Gastroesophageal sphincter (tissue), 4 donors: ENCODE measurements at regions not wholly inside any gene's neighbourhood (a gene's known extent, or its start where the extent isn't known, plus 50 kb on each side); places are given as distances from the start of the nearest gene placed in this dataset.

ENCODE experiments used
- ATAC-seq: fragments of 150-250 bp; one replicate; pipeline ENCODE4 v1.9.1; 2016; ENCODE audit warnings: mild to moderate bottlenecking, moderate library complexity
- H3K27ac ChIP-seq, 4 donors: fragments of 200-600 bp; sonication (generic) in 3 of 4; 1 replicate in 3 of 4; 2 replicates in 1 of 4; pipeline ENCODE4 v1.5.1; 2016 to 2019
- H3K27me3 ChIP-seq: fragments of 200-600 bp; sonication (generic); one replicate; pipeline ENCODE4 v1.5.1; 2019
- H3K36me3 ChIP-seq, 2 donors: fragments of 200-600 bp; sonication (generic); one replicate each; pipeline ENCODE4 v1.5.1; 2019; ENCODE audit warnings: control low read depth in 1 of 2
- H3K4me1 ChIP-seq, 3 donors: fragments of 200-600 bp; sonication (generic); 1 replicate in 2 of 3; 2 replicates in 1 of 3; pipeline ENCODE4 v1.5.1; 2016 to 2019; ENCODE audit warnings: control low read depth in 2 of 3
- H3K4me3 ChIP-seq, 2 donors: fragments of 200-600 bp; sonication (generic); one replicate each; pipeline ENCODE4 v1.5.1; 2019; ENCODE audit warnings: mild to moderate bottlenecking in 1 of 2, moderate library complexity in 1 of 2
- H3K9me3 ChIP-seq, 3 donors: fragments of 200-600 bp; sonication (generic); one replicate each; pipeline ENCODE4 v1.5.1; 2017 to 2019; ENCODE audit warnings: control low read depth in 2 of 3
- CTCF ChIP-seq, 4 experiments: fragments of 200-600 bp in 2 of 4; fragments of 450-650 bp in 2 of 4; sonication (generic) in 1 of 4; IDR thresholded peaks; one replicate each; pipeline ENCODE4 v1.5.1; 2017 to 2019; ENCODE audit warnings: antibody characterized with exemption in 4 of 4, mild to moderate bottlenecking in 2 of 4, moderate library complexity in 2 of 4
- EP300 ChIP-seq: sonication (generic); formaldehyde crosslinking; IDR thresholded peaks from one replicate; pipeline ENCODE4 v1.6.1; 2017; ENCODE audit warnings: antibody characterized with exemption, mild to moderate bottlenecking
- POLR2A ChIP-seq, 2 donors: fragments of 450-650 bp; IDR thresholded peaks; one replicate each; pipeline ENCODE4 v1.6.1; 2017; ENCODE audit warnings: antibody characterized with exemption in 2 of 2, mild to moderate bottlenecking in 2 of 2, moderate library complexity in 1 of 2
- POLR2AphosphoS5 ChIP-seq: sonication (generic); formaldehyde crosslinking; IDR thresholded peaks from one replicate; pipeline ENCODE4 v1.6.1; 2017; ENCODE audit warnings: antibody characterized with exemption
- WGBS, 2 donors: methylation state at CpG; one replicate each; pipeline ENCODE4 v1.1.5; 2018; ENCODE audit warnings: low coverage in 1 of 2; 5-methylcytosine and 5-hydroxymethylcytosine counted together

DNA sequence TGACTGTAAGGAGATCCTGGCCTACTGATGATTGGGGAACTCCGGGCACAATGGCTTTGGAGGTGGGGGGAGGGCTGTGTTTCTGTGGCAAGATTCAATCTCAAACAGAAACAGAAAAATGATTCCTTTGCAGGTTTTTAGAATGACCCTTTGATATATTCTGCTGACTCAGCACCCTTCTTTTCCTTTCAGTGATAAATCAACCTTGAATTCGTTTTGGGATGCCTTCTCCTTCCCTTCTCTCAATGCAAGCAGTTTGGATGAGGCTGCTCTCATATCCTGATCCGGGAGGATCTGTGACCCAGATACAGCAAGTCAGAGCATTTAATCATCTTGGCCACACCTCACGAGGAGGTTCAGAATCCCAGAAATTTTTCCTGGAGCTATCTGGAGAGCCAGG is 156.1 kb upstream of the PRICKLE2 start:
- no peak overlapping the region for H3K4me3 ChIP-seq
- WGBS, 2 donors, result 59 to 65% methylated on average over 2 to 3 of the region's 4 CpGs
- TF ChIP-seq POLR2AphosphoS5, result no peak
- TF ChIP-seq EP300, result no peak
- H3K4me1 ChIP-seq, result no peaks in the 10 kb centered on the region
- no peaks in the 10 kb centered on the region for H3K9me3 ChIP-seq
- no peaks in the 10 kb centered on the region for H3K27me3 ChIP-seq
- ATAC-seq, result no peak
- H3K36me3 ChIP-seq, result no peaks in the 10 kb centered on the region
- H3K27ac ChIP-seq, result no peak overlapping the region

DNA sequence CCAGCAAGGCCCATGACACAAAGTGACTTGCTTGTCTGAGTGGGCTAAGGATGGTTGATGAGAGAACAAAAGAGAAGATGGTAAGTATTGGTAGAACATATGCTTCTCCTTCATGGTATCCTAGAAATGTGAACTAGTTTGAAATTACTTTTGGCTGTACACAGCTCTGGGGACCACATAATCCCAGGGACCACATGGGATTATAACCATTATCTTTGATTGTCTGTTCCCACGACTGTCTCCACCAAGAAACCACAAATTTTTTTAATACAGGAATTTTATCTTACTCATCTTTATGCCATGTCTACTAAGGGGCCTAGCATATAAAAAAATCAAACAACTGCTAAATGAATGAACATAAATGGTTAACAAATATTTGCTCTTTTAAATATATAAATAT is 155.3 kb upstream of the PRICKLE2 start:
- WGBS, 2 donors, result 69 to 80% methylated on average over 1 of the region's 1 CpG
- Histone ChIP-seq H3K27ac (no peak overlapping the region), H3K36me3 (no peaks in the 10 kb centered on the region), H3K4me1 (no peaks in the 10 kb centered on the region), H3K4me3 (no peak overlapping the region), H3K27me3 (no peaks in the 10 kb centered on the region), H3K9me3 (no peaks in the 10 kb centered on the region)
- ATAC-seq, result no peak
- TF ChIP-seq POLR2AphosphoS5 (no peak), POLR2A (IDR thresholded peaks at IDR 0.05) (no peak), EP300 (no peak), CTCF (IDR thresholded peaks at IDR 0.05) (no peak)

DNA sequence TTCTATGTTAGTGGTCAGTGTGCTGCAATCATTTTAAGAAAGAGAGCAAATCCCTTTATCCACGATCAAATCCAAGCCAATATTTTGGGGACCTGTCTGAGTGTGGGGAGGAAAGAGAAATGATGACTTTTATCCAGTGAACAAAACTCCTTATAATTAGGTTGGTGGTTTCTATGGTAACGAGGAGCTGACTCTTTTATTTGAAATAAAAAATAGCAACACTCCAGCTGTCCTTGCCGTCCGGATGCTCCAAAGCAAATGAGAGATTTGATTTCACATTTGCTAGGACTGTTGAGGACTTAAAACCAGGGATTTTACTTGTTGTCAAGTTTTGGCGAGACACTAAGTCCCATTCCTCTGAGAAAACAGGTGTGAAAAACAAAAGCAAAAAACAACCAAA is 154.0 kb upstream of the PRICKLE2 start:
- ATAC-seq, result no peak
- WGBS, 2 donors, result 52 to 83% methylated on average over 5 of the region's 5 CpGs
- Histone ChIP-seq H3K4me1 (no peaks in the 10 kb centered on the region), H3K27me3 (no peaks in the 10 kb centered on the region), H3K4me3 (no peak overlapping the region), H3K36me3 (no peaks in the 10 kb centered on the region), H3K27ac (no peak overlapping the region), H3K9me3 (no peaks in the 10 kb centered on the region)
- TF ChIP-seq POLR2AphosphoS5 (no peak), EP300 (no peak), CTCF (IDR thresholded peaks at IDR 0.05) (no peak), POLR2A (IDR thresholded peaks at IDR 0.05) (no peak)

- Histone ChIP-seq H3K27ac (no peak overlapping the region), H3K27me3 (no peaks in the 10 kb centered on the region), H3K4me1 (no peaks in the 10 kb centered on the region), H3K4me3 (no peak overlapping the region), H3K36me3 (no peaks in the 10 kb centered on the region), H3K9me3 (no peaks in the 10 kb centered on the region)
- ATAC-seq, result no peak
- TF ChIP-seq POLR2A (IDR thresholded peaks at IDR 0.05), result no peak
- no peak for TF ChIP-seq POLR2AphosphoS5
- no peak for TF ChIP-seq EP300
- no peak for TF ChIP-seq CTCF (IDR thresholded peaks at IDR 0.05)
- WGBS, 2 donors, result 60 to 97% methylated on average over 1 to 5 of the region's 5 CpGs
Observed at GRCh38 chr3:64377942-64378341, 152.7 kb upstream of the PRICKLE2 start.

- no peaks in the 10 kb centered on the region for H3K36me3 ChIP-seq
- 88 to 100% methylated on average over 1 of the region's 1 CpG for WGBS, 2 donors
- H3K27me3 ChIP-seq, result no peaks in the 10 kb centered on the region
- no peak overlapping the region for H3K4me3 ChIP-seq
- H3K27ac ChIP-seq, result no peak overlapping the region
- no peak for ATAC-seq
- no peaks in the 10 kb centered on the region for H3K9me3 ChIP-seq
- no peak for TF ChIP-seq POLR2AphosphoS5
- TF ChIP-seq CTCF (IDR thresholded peaks at IDR 0.05), result no peak
- TF ChIP-seq POLR2A (IDR thresholded peaks at IDR 0.05), result no peak
- no peak for TF ChIP-seq EP300
- peaks cover 0 to under 1% (median 0%) of the 10 kb centered on the region in 3 donors for H3K4me1 ChIP-seq
Observed at GRCh38 chr3:64375737-64376136, 150.5 kb upstream of the PRICKLE2 start.

DNA sequence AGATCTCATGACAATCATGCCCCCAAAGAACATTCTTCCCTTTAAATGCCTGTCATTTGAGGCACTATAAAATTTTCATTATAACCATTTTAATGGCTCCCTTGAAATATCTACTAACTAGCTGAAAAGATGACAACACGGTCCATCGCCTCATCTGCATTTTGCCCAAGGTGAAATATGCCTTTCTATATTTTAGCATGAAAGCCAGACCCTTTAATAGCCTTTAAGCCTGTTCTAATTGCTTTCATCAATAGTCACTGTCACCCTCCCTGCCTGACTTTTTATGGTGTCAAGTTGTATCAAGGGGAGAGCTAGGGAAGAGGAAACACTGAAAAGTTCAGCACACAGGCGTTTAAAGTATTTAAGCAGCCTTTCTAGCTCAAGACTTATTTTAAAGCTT is 144.1 kb upstream of the PRICKLE2 start:
- peaks cover 0 to 9% (median 0%) of the 10 kb centered on the region in 3 donors for H3K4me1 ChIP-seq
- 94 to 97% methylated on average over 3 of the region's 3 CpGs for WGBS, 2 donors
- no peak for ATAC-seq

More for the DNA sequence above, 144.1 kb upstream of the PRICKLE2 start:
- Histone ChIP-seq H3K27ac (no peak overlapping the region), H3K36me3 (no peaks in the 10 kb centered on the region), H3K9me3 (no peaks in the 10 kb centered on the region), H3K4me3 (no peak overlapping the region), H3K27me3 (no peaks in the 10 kb centered on the region)
- TF ChIP-seq EP300 (no peak), POLR2AphosphoS5 (no peak), POLR2A (IDR thresholded peaks at IDR 0.05) (no peak), CTCF (IDR thresholded peaks at IDR 0.05) (no peak)
